Omental fat pad (tissue), 3 donors: ENCODE measurements at regions not wholly inside any gene's neighbourhood (a gene's known extent, or its start where the extent isn't known, plus 50 kb on each side); places are given as distances from the start of the nearest gene placed in this dataset.

Source experiments
- ATAC-seq: fragments of 150-250 bp; one replicate; pipeline ENCODE4 v1.9.1; 2016; ENCODE audit warnings: mild to moderate bottlenecking, moderate library complexity; ENCODE audit not compliant: low FRiP score
- DNase-seq: peaks from one replicate; pipeline ENCODE4 v3.0.0-alpha.2; 2019; ENCODE audit warnings: low spot score
- CTCF ChIP-seq, 3 donors: fragments of 450-650 bp; IDR thresholded peaks; one replicate each; pipeline ENCODE4 v1.5.1; 2016 to 2017; ENCODE audit warnings: antibody characterized with exemption in 3 of 3, mild to moderate bottlenecking in 3 of 3, moderate library complexity in 2 of 3

- no peak for TF ChIP-seq CTCF (IDR thresholded peaks at IDR 0.05)
- DNase-seq (no peak), ATAC-seq (no peak)
Observed at GRCh38 chr3:64464955-64465354, 222.8 kb downstream of the ADAMTS9 start.

DNA sequence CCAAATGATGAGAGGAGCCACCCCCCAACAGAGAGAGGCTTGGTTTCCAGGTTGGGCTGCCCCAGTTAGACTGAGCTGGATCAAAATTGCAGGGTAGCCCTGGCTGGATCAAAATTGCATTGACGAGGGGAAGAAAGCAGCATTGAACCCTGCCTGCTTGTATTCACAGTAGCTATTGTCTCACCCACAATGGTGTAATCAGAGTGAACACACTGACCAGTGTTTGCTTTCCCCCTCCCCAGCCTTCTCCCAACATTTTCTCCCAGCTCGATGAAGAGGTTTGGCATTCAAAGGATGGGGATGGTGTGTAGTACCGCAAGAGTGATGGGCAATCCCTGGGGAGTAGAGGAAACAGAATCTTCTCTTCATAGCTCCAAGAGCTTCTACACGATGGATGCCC, 223.8 kb downstream of the ADAMTS9 start:
- ATAC-seq (no peak), DNase-seq (no peak)
- TF ChIP-seq CTCF (IDR thresholded peaks at IDR 0.05), result no peak

DNA sequence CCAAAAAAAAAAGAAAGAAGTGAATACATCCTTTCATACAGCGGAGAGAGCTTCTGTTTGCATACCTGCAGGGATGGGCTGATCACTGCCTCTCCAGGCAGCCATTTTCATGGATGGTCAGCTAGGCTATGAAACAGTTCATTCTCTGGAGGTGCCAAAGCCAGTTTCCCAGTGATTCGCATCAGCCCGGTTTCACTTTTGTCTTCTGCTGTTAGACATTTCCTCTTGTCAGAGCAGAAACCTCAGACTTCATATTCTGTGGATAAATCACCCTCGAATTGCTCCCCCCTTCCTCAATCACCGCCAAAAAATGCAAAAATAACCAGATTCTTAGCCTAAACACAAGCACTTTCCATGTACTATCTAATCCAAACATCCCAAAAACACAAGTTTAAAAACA, 225.6 kb downstream of the ADAMTS9 start:
- no peak for TF ChIP-seq CTCF (IDR thresholded peaks at IDR 0.05)
- ATAC-seq, result no peak

DNA sequence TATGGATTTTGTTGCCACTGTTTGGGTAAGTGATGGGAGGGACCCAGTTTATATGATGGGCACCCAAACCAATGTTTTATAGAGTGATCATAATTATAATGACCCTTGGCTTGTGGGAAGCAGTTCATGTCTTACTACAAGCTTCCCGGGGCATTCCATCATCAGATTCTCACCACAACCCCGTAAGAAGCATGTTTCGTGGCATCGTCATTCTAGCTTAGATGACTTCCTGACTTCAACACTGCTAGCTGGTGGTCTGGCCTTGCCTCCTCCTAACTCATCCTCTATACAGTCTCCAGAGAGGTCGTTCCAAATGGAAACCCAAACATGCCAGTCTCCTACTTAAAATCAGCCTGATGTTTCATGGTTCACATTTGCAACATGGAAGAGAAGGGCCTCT, 226.9 kb downstream of the ADAMTS9 start:
- no peak for TF ChIP-seq CTCF (IDR thresholded peaks at IDR 0.05)
- no peak for DNase-seq
- no peak for ATAC-seq

More for the DNA sequence above, 225.6 kb downstream of the ADAMTS9 start:
- DNase-seq, result no peak

GRCh38 chr3:64460141-64460730, 227.6 kb downstream of the ADAMTS9 start:
- DNase-seq (no peak), ATAC-seq (no peak)
- TF ChIP-seq CTCF (IDR thresholded peaks at IDR 0.05), result no peak

DNA sequence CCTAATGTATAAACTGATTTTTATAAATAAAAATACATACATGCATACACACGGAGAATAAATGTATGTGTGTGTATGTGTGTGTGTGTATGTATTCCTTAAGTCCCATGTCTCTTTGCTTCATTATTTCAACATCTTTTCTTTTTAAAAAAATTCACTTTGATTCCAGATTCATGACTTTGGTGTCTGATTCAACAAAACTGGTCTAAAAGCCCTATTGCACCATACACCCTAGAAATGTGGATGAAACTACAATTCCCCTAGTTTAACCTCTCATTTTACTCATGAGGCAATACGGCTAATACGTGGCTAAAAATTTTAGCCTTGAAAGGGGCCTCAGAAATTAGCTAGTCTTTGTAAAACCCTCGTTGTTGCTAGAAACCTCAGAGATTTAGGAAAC, 228.1 kb downstream of the ADAMTS9 start:
- no peak for DNase-seq
- no peak for TF ChIP-seq CTCF (IDR thresholded peaks at IDR 0.05)
- ATAC-seq, result no peak

GRCh38 chr3:64457811-64458210, 230.0 kb downstream of the ADAMTS9 start:
- ATAC-seq, result no peak
- DNase-seq, result no peak
- TF ChIP-seq CTCF (IDR thresholded peaks at IDR 0.05), result no peak
